Aorta (tissue), 5 donors: ENCODE measurements at regions not wholly inside any gene's neighbourhood (a gene's known extent, or its start where the extent isn't known, plus 50 kb on each side); places are given as distances from the start of the nearest gene placed in this dataset.

ENCODE experiments used
- ATAC-seq: fragments of 200-7000 bp; cut with Tn5 transposase; one replicate; pipeline ENCODE4 v1.9.1; 2022; ENCODE audit warnings: moderate library complexity; ENCODE audit not compliant: low FRiP score
- DNase-seq, 2 donors: peaks; one replicate each; pipeline ENCODE4 v3.0.0-alpha.2; 2020
- H3K27ac ChIP-seq, 2 donors: one replicate each; pipeline ENCODE4 v1.5.1; 2013; ENCODE audit warnings: low read length in 2 of 2, mild to moderate bottlenecking in 2 of 2, moderate library complexity in 2 of 2, control low read depth in 1 of 2, inconsistent platforms in 1 of 2, low read depth in 1 of 2
- H3K27me3 ChIP-seq, 2 donors: one replicate each; pipeline ENCODE4 v1.6.1; 2013; ENCODE audit warnings: control low read depth in 1 of 2, low read length in 1 of 2, mild to moderate bottlenecking in 1 of 2, moderate library complexity in 1 of 2; ENCODE audit not compliant: insufficient read depth in 2 of 2, control insufficient read depth in 1 of 2
- H3K36me3 ChIP-seq, 2 donors: one replicate each; pipeline ENCODE4 v1.6.1; 2013; ENCODE audit warnings: control low read depth in 1 of 2, low read length in 1 of 2, mild to moderate bottlenecking in 1 of 2; ENCODE audit not compliant: insufficient read depth in 2 of 2, control insufficient read depth in 1 of 2
- H3K4me1 ChIP-seq, 2 donors: one replicate each; pipeline ENCODE4 v1.6.1; 2013; ENCODE audit warnings: low read length in 2 of 2, control low read depth in 1 of 2, mild to moderate bottlenecking in 1 of 2, moderate library complexity in 1 of 2; ENCODE audit not compliant: insufficient read depth in 2 of 2, control insufficient read depth in 1 of 2
- H3K4me3 ChIP-seq, 2 donors: one replicate each; pipeline ENCODE4 v1.5.1; 2013; ENCODE audit warnings: low read length in 2 of 2, control low read depth in 1 of 2, mild to moderate bottlenecking in 1 of 2
- H3K9me3 ChIP-seq: one replicate; pipeline ENCODE4 v1.6.1; 2013; ENCODE audit warnings: mild to moderate bottlenecking, low read length; ENCODE audit not compliant: control insufficient read depth
- WGBS, 2 donors: extraction: QIAGEN DNeasy Blood & Tissue Kit; methylation state at CpG; one replicate each; pipeline ENCODE4 v1.1.7; 2013; 5-methylcytosine and 5-hydroxymethylcytosine counted together
- intact Hi-C, 2 donors: fragments of 100-400 bp; cut with DNase I; formaldehyde crosslinking; loops; one replicate each; pipeline versions ENCODE4 v1.14.2 to v1.15.0; 2022
- donor health status: healthy with polysubstance abuse.
- donor health status: Bipolar disorder and iron deficiency.
- donor health status: DM: no; HTN: no; CAD: no.
- donor health status: DM: no; HTN: no; CAD: no.
- donor health status: DM: yes; HTN: yes; CAD: no.

DNA sequence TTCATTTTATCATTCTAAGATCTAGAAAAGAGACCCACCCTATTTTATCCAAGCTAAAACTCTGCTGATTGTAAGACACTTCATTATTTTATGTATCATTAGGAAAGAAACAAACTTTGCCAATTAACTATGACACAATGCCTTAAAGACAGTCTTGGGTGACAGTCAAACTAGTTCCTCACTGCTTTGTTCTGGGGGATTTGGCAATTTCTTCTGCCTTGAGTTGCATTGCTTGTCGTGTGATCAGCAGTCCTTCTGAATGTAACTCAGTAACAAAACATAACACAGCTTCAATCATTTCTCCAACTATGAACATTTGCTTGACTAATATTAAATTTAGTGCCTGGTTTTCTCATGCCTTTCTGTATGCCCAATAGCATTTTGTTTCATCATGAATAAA lies 577.9 kb upstream of the DIPK2B start:
- no peak for DNase-seq

DNA sequence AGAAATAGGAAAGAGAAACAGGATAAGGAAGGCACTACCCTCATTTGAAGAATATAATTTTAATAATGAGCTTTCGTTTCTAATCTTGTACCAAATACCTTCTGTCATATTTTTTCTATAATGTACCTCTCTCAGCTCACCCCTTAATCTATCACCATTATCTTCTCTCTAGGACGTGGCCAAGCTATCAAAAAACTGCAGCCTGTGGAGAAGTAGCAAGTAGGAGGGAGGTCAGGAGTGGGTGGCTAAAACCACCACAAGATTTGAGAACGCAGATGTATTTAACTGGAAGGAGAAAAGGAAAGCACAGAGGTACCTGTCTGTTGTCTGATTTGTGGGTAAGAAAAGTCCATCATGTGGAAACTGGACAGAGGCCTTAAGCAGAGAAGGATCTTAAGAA lies 576.7 kb upstream of the DIPK2B start:
- intact Hi-C loops: loop anchor here in 1 of 2 donors (10.0 kb wide), 1 partner anchor 597 kb away; no protein-coding TSS in a partner anchor
- Histone ChIP-seq H3K36me3 (no peaks in the 10 kb centered on the region), H3K27ac (no peak overlapping the region), H3K4me3 (no peak overlapping the region), H3K27me3 (no peaks in the 10 kb centered on the region), H3K9me3 (no peaks in the 10 kb centered on the region), H3K4me1 (no peaks in the 10 kb centered on the region)
- WGBS, 2 donors: 61 to 96% methylated on average over 3 of the region's 3 CpGs
- ATAC-seq (no peak), DNase-seq (no peak)

More for the DNA sequence above, 577.9 kb upstream of the DIPK2B start:
- no peaks in the 10 kb centered on the region for H3K27me3 ChIP-seq
- 70 to 90% methylated on average over 1 of the region's 1 CpG for WGBS, 2 donors
- no peaks in the 10 kb centered on the region for H3K9me3 ChIP-seq
- no peak overlapping the region for H3K27ac ChIP-seq
- no peaks in the 10 kb centered on the region for H3K36me3 ChIP-seq
- H3K4me3 ChIP-seq: no peak overlapping the region
- no peaks in the 10 kb centered on the region for H3K4me1 ChIP-seq
- intact Hi-C loops: loop anchor here in 1 of 2 donors (10.0 kb wide), 1 partner anchor 596 kb away; no protein-coding TSS in a partner anchor
- ATAC-seq: no peak

DNA sequence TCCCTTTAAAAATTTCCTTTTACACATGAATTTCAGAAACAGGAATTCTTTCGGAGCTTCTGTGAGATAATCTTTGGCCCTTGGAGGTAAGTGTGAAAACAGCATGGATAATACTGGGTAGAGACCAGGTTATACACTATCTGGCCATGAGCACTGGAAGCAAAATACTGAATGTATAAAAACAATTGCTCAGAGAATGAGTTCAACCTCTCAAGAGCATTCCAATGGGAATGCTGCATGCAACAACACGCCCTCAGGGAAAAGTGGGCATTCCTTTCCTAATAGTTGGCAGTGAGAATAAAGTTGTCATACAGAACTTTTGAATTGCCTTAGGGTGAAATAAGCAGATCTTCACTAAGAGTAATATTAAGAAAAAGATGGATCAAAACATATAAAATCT lies 574.8 kb upstream of the DIPK2B start:
- Histone ChIP-seq H3K4me1 (no peaks in the 10 kb centered on the region), H3K36me3 (no peaks in the 10 kb centered on the region), H3K9me3 (no peaks in the 10 kb centered on the region), H3K4me3 (no peak overlapping the region), H3K27ac (no peak overlapping the region), H3K27me3 (no peaks in the 10 kb centered on the region)
- ATAC-seq (no peak), DNase-seq (no peak)
- 38 to 43% methylated on average over 2 of the region's 2 CpGs for WGBS, 2 donors
- intact Hi-C loops: loop anchor here in 1 of 2 donors (10.0 kb wide), 1 partner anchor 599 kb away; no protein-coding TSS in a partner anchor

DNA sequence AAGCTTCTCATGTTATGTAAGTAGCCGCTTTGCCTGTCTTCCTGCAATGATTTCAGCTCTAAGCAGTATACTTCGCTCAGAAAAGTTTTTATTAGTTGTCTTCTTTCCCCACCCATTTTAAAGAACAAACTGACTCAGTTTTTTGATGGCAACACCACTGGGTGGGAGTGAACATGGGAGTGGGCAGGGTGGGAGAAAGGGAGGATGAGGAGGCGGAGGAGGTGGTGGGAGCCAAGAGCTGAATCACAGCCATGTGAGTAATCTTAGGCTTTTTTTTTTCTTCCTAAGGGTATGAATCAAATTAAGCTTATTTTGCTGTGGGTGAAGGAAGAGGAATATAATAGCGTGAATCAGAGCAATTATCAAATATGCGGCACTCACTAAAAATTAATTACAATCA lies 574.3 kb upstream of the DIPK2B start:
- peak in 1 of 2 donors; percentile 49 for DNase-seq
- no peak overlapping the region for H3K4me3 ChIP-seq
- no peaks in the 10 kb centered on the region for H3K27me3 ChIP-seq
- H3K36me3 ChIP-seq: no peaks in the 10 kb centered on the region
- H3K4me1 ChIP-seq: no peaks in the 10 kb centered on the region
- no peak overlapping the region for H3K27ac ChIP-seq
- ATAC-seq: peak; percentile 5
- intact Hi-C loops: loop anchor here in 1 of 2 donors (10.0 kb wide), 1 partner anchor 600 kb away; no protein-coding TSS in a partner anchor
- 57% methylated on average over 5 of the region's 5 CpGs for WGBS, 2 donors
- no peaks in the 10 kb centered on the region for H3K9me3 ChIP-seq

DNA sequence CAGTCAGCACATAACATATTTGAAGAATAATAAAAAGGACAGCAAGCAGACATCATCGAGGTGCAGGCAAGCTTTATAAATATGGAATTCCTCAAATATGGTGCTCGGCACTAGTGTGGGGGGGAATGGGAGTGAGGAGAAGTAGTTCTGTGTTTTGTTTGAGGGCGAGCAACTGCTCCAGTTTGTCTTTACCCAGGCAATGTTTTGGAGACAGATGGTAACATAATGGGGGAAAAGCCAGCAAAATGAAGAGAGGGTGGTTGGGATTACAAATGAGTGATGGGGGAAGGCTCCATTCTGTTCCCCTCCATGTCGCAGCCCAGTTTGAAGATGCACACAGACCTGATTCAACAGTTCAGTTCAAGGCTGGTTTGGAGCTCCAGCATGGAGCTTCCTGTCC lies 572.9 kb upstream of the DIPK2B start:
- Histone ChIP-seq H3K4me1 (no peaks in the 10 kb centered on the region), H3K4me3 (no peak overlapping the region), H3K9me3 (no peaks in the 10 kb centered on the region), H3K36me3 (no peaks in the 10 kb centered on the region), H3K27ac (peak overlapping the region in 1 of 2 donors; percentile 33), H3K27me3 (no peaks in the 10 kb centered on the region)
- 69 to 89% methylated on average over 4 of the region's 4 CpGs for WGBS, 2 donors
- no peak for ATAC-seq
- intact Hi-C loops: loop anchor here in 1 of 2 donors (10.0 kb wide), 1 partner anchor 601 kb away; no protein-coding TSS in a partner anchor
- DNase-seq: no peak

DNA sequence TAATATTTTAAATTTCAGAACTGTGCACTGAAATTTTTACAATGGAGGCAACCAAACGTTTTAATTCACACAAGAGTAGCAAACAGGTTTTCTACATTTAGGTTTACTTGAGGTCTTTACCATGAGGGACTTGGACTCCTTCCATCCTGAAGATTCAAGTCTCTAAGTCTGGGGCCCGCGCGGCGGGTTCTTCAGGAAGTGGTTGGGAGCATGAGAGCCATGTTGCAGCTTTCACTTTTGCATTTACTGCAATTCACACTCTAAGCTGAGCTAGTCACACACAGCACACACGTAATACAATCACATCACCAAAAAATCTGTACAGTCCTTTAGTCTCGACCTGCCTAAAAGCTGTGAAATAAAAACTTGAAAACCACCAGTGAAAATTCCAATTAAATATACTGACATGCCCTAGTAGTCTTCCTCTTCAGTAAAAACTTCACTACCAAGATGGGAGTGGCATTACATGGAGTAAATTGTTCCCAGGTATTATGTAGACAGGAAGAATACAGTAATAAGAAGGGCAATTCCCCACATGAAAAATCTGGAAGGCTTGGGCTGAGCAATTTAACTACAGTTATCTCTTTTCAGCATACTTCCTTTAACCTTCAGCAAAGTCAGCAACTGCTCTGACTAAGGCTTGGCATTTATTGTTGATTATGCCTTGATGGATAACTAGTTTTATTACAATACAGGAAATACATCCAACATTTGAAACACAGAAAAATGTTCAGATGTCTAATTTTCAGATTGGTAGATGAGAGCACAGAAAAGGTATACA lies 571.1 kb upstream of the DIPK2B start:
- H3K9me3 ChIP-seq: no peaks in the 10 kb centered on the region
- intact Hi-C loops: loop anchor here in 1 of 2 donors (10.0 kb wide), 1 partner anchor 603 kb away; no protein-coding TSS in a partner anchor
- H3K4me1 ChIP-seq: no peaks in the 10 kb centered on the region
- WGBS, 2 donors: 56% methylated on average over 7 of the region's 7 CpGs
- peak; percentile 58 to 72 for DNase-seq
- no peak for ATAC-seq
- no peaks in the 10 kb centered on the region for H3K27me3 ChIP-seq
- H3K36me3 ChIP-seq: no peaks in the 10 kb centered on the region
- H3K4me3 ChIP-seq: no peak overlapping the region
- no peak overlapping the region for H3K27ac ChIP-seq

DNA sequence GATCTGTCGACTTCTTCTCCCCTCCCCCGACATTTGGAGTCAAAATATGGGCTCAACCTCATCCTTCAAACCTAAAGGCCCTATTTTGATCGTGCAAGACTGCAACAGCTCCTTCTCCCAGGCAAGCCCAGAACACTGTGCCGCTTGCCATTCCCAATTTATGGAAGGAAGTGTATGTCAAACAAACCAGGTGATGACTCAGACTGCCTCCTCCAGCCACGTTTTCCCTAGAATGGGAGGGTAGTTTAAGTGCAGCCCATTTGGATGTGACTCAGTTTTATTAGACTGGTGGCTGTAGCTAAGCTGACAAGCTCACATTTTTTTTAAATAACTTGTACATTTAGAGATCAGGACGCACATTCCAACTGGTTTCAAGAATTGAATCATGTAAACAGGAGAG lies 570.4 kb upstream of the DIPK2B start:
- Histone ChIP-seq H3K36me3 (no peaks in the 10 kb centered on the region), H3K4me3 (peak overlapping the region; percentile 42 to 87), H3K9me3 (no peaks in the 10 kb centered on the region), H3K27ac (peak overlapping the region in 1 of 2 donors; percentile 51), H3K4me1 (no peaks in the 10 kb centered on the region), H3K27me3 (no peaks in the 10 kb centered on the region)
- ATAC-seq (peak; percentile 52), DNase-seq (peak in 1 of 2 donors; percentile 54)
- WGBS, 2 donors: 23 to 34% methylated on average over 6 of the region's 6 CpGs
- intact Hi-C loops: loop anchor here in 1 of 2 donors (10.0 kb wide), 1 partner anchor 604 kb away; no protein-coding TSS in a partner anchor

DNA sequence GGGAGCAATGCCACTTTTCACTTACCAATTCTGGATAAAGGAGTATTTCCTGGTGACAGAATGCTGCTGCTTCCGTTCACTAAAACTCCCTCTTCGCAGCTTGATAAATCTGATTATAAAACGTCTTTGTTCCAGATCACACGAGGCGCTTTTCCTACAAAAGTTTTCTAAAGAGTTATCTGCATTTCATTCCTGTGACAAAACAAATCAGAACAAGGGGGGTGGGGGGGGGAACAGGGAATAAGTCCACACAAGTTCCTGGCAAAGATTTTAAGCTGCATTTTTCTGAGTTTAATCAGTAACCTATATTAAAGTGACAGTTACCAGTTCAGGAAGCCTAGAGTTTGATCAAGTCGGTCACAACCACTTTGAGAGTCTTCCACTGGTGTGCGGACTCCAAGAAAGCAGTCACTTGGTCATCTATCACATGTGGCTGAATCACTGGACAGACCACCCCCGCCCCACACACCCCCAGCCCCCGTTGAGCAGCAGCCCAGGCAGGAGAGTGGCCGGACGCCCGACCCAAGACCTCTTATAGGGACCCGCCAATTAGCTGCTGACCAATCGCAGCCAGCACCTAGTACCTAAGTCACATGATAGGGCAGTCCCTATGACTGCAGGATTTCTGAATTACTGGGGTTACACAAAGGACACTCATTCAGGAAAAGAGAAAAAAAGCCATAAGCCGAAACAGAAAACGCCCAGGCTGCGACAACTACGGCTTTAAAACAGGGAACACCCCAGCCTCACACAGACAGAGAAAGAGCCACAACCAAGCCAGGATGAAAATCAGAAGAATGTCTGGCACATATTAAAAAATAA lies 569.3 kb upstream of the DIPK2B start:
- peak overlapping the region; percentile 44 to 76 for H3K27ac ChIP-seq
- no peaks in the 10 kb centered on the region for H3K27me3 ChIP-seq
- no peaks in the 10 kb centered on the region for H3K9me3 ChIP-seq
- H3K4me1 ChIP-seq: no peaks in the 10 kb centered on the region
- H3K36me3 ChIP-seq: no peaks in the 10 kb centered on the region
- 1 to 37% methylated on average over 18 of the region's 18 CpGs for WGBS, 2 donors
- peak; percentile 92 for ATAC-seq
- DNase-seq: peak; percentile 80 to 88
- peak overlapping the region; percentile 42 to 87 for H3K4me3 ChIP-seq
- intact Hi-C loops: loop anchor here (10.0 kb wide), 2 partner anchors 55 to 605 kb away; no protein-coding TSS in a partner anchor
